ENCODE measurements at regions not wholly inside any gene's neighbourhood (a gene's known extent, or its start where the extent isn't known, plus 50 kb on each side); places are given as distances from the start of the nearest gene placed in this dataset.
"Not testable (repeated sequence)": the region's sequence is repeated elsewhere in the genome, so short reads cannot be mapped to it uniquely, and the experiment has no call there.

DNA sequence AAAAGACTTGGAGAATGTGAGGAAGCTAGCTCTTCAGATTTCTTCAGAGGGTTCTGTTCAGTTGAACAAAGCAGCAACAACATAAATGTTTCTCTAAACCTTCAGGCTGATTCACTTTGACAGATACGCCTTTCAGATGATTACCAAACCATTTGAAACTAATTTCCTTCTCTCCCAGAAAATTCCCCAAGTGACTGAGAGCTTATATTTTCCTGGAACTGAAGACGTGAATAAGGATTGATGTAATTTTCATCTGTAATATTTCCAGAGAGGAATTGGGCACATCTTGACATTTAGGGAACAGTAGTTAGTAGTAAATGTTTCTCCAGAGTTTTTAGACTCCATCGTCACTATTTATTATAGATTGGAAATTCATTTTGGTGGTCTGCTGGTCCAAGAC lies 108.6 kb upstream of the AADACL2 start:
- ChIA-PET POLR2A (no interaction called here), CTCF (no interaction called here)
- peaks cover 2% of the 10 kb centered on the region for H3K27me3 Mint-ChIP-seq
- no peak overlapping the region for H3K27ac Mint-ChIP-seq
- no peaks in the 10 kb centered on the region for H3K9me3 Mint-ChIP-seq
- no peaks in the 10 kb centered on the region for H3K36me3 Mint-ChIP-seq (ENCODE audit: low read depth)
- no peaks in the 10 kb centered on the region for H3K4me1 Mint-ChIP-seq
- no peak overlapping the region for H3K4me3 Mint-ChIP-seq
- no peak for DNase-seq

GRCh38 chr3:151620071-151620470 lies 113.7 kb upstream of the AADACL2 start:
- Mint-ChIP-seq H3K9me3 (no peaks in the 10 kb centered on the region), H3K27me3 (peaks cover 2% of the 10 kb centered on the region), H3K36me3 (ENCODE audit: low read depth) (no peaks in the 10 kb centered on the region), H3K4me1 (no peaks in the 10 kb centered on the region), H3K27ac (no peak overlapping the region), H3K4me3 (no peak overlapping the region)
- ChIA-PET CTCF (interaction anchor here (1.1 kb wide), 1 partner anchor 9 kb away, joined by 3 read pairs; no protein-coding TSS in a partner anchor), POLR2A (no interaction called here)
- no peak for DNase-seq

- Mint-ChIP-seq H3K27me3 (no peaks in the 10 kb centered on the region), H3K4me1 (no peaks in the 10 kb centered on the region), H3K9me3 (no peaks in the 10 kb centered on the region), H3K4me3 (no peak overlapping the region), H3K36me3 (ENCODE audit: low read depth) (no peaks in the 10 kb centered on the region), H3K27ac (no peak overlapping the region)
- ChIA-PET CTCF (interaction anchor here (0.7 kb wide), 1 partner anchor 411 kb away, joined by 3 read pairs; no protein-coding TSS in a partner anchor), POLR2A (no interaction called here)
- DNase-seq, result no peak
Measured at GRCh38 chr3:151615464-151615863, 118.3 kb upstream of the AADACL2 start.

DNA sequence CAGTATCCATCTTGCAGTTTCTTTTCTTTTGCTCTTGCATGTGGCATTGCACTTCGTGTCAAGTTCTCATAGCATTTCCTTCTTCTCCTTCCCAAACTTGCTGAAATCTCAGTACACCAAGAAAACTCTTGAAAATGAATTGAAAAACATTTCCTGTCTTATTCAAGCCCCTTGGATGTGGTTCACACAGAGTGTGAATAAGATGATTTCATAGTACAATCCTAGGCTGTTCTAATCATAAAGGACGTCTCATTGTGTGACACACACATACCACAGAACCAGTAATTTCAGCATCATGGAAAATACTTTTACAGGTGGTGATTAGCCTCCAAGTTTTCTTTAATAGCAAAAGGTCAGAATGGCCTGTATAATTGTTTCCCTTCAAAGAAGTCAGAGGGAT lies 121.6 kb upstream of the AADACL2 start:
- POLR2A ChIA-PET, result no interaction called here
- H3K27ac Mint-ChIP-seq, result no peak overlapping the region
- no peaks in the 10 kb centered on the region for H3K27me3 Mint-ChIP-seq
- no peaks in the 10 kb centered on the region for H3K4me1 Mint-ChIP-seq
- DNase-seq, result no peak
- H3K4me3 Mint-ChIP-seq, result no peak overlapping the region
- CTCF ChIA-PET, result no interaction called here
- no peaks in the 10 kb centered on the region for H3K9me3 Mint-ChIP-seq
- H3K36me3 Mint-ChIP-seq (ENCODE audit: low read depth), result no peaks in the 10 kb centered on the region

DNA sequence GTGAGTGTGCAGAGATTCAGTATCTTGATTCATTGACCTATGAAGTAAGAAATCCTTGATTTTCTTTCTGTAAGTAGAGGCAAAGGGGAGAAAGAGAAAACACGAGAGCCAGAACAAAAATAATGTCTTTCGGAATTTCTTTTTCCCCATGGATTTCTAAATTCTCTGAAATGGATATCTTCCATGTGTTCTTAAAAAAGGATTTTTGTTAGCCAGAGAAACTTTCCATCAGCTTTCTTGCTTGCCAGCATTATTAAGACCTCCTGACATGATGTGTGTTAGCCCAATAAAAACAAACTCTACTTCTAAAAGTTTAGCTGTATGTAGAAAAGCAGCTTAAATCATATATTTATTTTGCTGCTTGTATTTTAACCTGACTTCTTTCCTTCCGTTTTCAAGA lies 122.3 kb upstream of the AADACL2 start:
- no peak overlapping the region for H3K4me3 Mint-ChIP-seq

DNA sequence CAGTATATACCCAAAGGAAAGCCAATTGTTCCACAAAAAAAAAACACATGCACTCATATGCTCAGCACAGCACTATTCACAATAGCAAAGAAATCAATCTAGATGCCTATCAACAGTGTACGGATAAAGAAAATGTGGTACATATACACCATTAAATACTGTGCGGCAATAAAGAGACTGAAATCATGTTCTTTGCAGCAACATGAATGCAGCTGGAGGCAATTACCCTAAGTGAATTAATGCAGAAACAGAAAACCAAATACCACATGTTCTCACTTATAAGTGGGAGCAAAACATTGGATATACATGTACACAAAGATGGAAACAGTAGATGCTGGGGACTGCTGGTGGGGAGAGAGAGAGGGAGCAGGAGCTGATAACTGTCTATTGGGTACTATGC lies 124.2 kb upstream of the AADACL2 start:
- POLR2A ChIA-PET, result no interaction called here
- H3K4me3 Mint-ChIP-seq, result no peak overlapping the region
- H3K9me3 Mint-ChIP-seq, result no peaks in the 10 kb centered on the region
- no peak for DNase-seq
- H3K36me3 Mint-ChIP-seq (ENCODE audit: low read depth), result no peaks in the 10 kb centered on the region
- H3K27ac Mint-ChIP-seq, result no peak overlapping the region
- no peaks in the 10 kb centered on the region for H3K4me1 Mint-ChIP-seq
- CTCF ChIA-PET, result no interaction called here
- H3K27me3 Mint-ChIP-seq, result no peaks in the 10 kb centered on the region

More for the DNA sequence above, 122.3 kb upstream of the AADACL2 start:
- H3K27ac Mint-ChIP-seq, result no peak overlapping the region
- DNase-seq, result no peak
- no peaks in the 10 kb centered on the region for H3K36me3 Mint-ChIP-seq (ENCODE audit: low read depth)
- H3K27me3 Mint-ChIP-seq, result no peaks in the 10 kb centered on the region
- no peaks in the 10 kb centered on the region for H3K4me1 Mint-ChIP-seq
- CTCF ChIA-PET, result no interaction called here
- no peaks in the 10 kb centered on the region for H3K9me3 Mint-ChIP-seq
- POLR2A ChIA-PET, result no interaction called here

DNA sequence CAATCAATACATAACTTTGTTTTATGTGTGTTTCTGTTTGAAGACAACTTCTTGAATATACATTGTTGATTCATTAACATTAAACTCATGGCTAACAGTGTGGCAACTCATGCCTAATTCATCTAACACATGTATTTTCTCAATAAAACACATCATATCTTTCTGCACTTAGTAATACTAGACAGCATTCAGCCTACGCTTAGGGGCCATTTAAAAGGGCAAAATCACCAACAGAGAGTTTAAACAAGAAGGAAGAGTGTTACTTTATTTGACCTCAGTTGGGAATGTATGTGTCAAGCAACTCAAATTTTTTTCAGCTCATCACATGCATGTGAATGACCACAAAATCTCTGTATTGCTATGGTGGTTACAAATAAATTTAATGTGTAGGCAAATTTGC lies 128.8 kb upstream of the AADACL2 start:
- ChIA-PET CTCF (no interaction called here), POLR2A (no interaction called here)
- H3K27ac Mint-ChIP-seq, result no peak overlapping the region
- H3K4me1 Mint-ChIP-seq, result no peaks in the 10 kb centered on the region
- no peak overlapping the region for H3K4me3 Mint-ChIP-seq
- H3K27me3 Mint-ChIP-seq, result peaks cover 3% of the 10 kb centered on the region
- no peaks in the 10 kb centered on the region for H3K36me3 Mint-ChIP-seq (ENCODE audit: low read depth)
- H3K9me3 Mint-ChIP-seq, result no peaks in the 10 kb centered on the region
- DNase-seq, result no peak

DNA sequence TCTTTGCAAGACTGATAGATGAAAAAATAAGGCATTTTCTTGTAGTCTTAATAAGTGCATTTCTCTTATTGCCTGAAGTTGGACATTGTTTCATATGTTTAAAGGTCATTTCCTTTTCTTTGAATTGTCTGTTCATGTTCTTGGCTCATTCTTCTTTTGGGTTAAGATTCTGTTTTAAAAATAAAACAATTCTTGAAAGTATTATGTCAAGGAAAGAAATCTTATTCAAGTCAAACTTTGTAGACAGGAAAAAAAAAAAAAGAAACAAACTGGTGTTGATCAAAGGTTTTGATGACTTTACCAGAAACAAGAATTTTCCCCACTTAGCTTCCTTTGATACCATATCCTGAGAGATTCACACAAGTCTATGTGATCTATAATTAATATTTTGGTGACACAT lies 132.9 kb upstream of the AADACL2 start:
- Mint-ChIP-seq H3K4me3 (no peak overlapping the region), H3K4me1 (no peaks in the 10 kb centered on the region), H3K36me3 (ENCODE audit: low read depth) (no peaks in the 10 kb centered on the region), H3K27ac (no peak overlapping the region), H3K9me3 (no peaks in the 10 kb centered on the region), H3K27me3 (peaks cover 4% of the 10 kb centered on the region)
- CTCF ChIA-PET, result no interaction called here
- POLR2A ChIA-PET, result no interaction called here
- no peak for DNase-seq

DNA sequence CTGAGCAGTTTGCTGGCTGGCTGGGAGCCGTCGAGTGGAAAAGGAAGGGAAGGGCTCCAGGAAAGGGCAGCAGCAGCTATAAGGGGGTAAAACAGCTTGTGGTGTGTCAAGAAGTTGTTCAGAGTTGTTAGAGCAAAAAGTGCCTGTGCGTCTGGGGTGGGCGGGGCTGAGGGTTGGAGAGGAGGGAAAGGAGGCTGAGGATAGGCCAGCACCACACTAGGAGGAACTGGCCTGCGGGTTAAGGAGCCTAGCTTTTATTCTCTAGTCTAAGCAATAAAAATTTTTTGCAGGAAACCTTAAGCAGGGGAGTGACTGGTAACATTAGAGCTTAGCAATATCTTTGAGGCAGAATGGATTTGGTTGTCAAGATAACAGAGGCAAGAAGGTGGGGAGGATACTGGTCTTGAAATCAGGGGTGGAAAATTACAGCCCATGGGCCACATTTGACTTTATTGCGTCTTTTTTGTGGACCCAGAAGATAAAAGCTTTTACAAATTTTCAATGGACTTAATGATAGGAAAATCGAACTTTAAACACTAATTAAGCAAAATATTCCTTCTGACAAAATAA lies 134.5 kb upstream of the AADACL2 start:
- H3K27ac Mint-ChIP-seq, result no peak overlapping the region
- CTCF ChIA-PET, result no interaction called here

GRCh38 chr3:151596940-151597339 lies 136.1 kb upstream of the IGSF10 start:
- H3K27ac Mint-ChIP-seq, result no peak overlapping the region
- H3K4me1 Mint-ChIP-seq, result no peaks in the 10 kb centered on the region
- H3K27me3 Mint-ChIP-seq, result peaks cover 2% of the 10 kb centered on the region
- CTCF ChIA-PET, result no interaction called here
- H3K4me3 Mint-ChIP-seq, result no peak overlapping the region
- no peaks in the 10 kb centered on the region for H3K9me3 Mint-ChIP-seq
- DNase-seq, result no peak
- POLR2A ChIA-PET, result no interaction called here
- no peaks in the 10 kb centered on the region for H3K36me3 Mint-ChIP-seq (ENCODE audit: low read depth)

More for the DNA sequence above, 134.5 kb upstream of the AADACL2 start:
- H3K27me3 Mint-ChIP-seq, result peaks cover 4% of the 10 kb centered on the region
- POLR2A ChIA-PET, result no interaction called here
- no peaks in the 10 kb centered on the region for H3K4me1 Mint-ChIP-seq
- no peaks in the 10 kb centered on the region for H3K36me3 Mint-ChIP-seq (ENCODE audit: low read depth)
- DNase-seq, result no peak
- H3K4me3 Mint-ChIP-seq, result no peak overlapping the region
- H3K9me3 Mint-ChIP-seq, result no peaks in the 10 kb centered on the region

DNA sequence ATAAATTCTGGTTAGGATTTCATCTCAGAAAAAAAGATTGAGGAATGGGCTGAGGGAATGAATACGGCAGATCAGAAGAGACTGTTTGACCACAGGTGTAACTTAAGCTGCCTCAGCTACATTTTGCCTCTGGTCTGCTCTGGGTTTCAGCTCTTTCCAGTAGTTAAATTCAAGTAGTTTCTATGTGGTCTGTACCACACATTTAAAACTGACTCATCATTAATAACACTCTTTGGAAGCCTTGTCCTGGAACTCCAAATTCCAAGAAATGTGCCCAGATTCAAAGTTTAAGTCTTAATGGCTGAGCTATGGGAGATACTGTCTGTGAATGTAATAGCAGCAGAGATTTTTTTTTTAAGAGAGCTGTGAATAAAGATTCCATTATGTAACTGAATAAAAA lies 133.1 kb upstream of the IGSF10 start:
- no peaks in the 10 kb centered on the region for H3K36me3 Mint-ChIP-seq (ENCODE audit: low read depth)
- no peak overlapping the region for H3K4me3 Mint-ChIP-seq
- H3K27ac Mint-ChIP-seq, result no peak overlapping the region
- no peaks in the 10 kb centered on the region for H3K9me3 Mint-ChIP-seq
- H3K4me1 Mint-ChIP-seq, result no peaks in the 10 kb centered on the region
- no peak for DNase-seq
- POLR2A ChIA-PET, result no interaction called here
- CTCF ChIA-PET, result interaction anchor here (0.7 kb wide), 1 partner anchor 165 kb away, joined by 3 read pairs; no protein-coding TSS in a partner anchor
- H3K27me3 Mint-ChIP-seq, result peaks cover 3% of the 10 kb centered on the region

GRCh38 chr3:151592287-151592686 lies 131.4 kb upstream of the IGSF10 start:
- H3K4me1 Mint-ChIP-seq, result no peaks in the 10 kb centered on the region
- H3K27me3 Mint-ChIP-seq, result peaks cover 2% of the 10 kb centered on the region
- H3K9me3 Mint-ChIP-seq, result no peaks in the 10 kb centered on the region
- H3K27ac Mint-ChIP-seq, result no peak overlapping the region
- DNase-seq, result no peak
- no peak overlapping the region for H3K4me3 Mint-ChIP-seq
- CTCF ChIA-PET, result no interaction called here
- POLR2A ChIA-PET, result no interaction called here
- no peaks in the 10 kb centered on the region for H3K36me3 Mint-ChIP-seq (ENCODE audit: low read depth)

DNA sequence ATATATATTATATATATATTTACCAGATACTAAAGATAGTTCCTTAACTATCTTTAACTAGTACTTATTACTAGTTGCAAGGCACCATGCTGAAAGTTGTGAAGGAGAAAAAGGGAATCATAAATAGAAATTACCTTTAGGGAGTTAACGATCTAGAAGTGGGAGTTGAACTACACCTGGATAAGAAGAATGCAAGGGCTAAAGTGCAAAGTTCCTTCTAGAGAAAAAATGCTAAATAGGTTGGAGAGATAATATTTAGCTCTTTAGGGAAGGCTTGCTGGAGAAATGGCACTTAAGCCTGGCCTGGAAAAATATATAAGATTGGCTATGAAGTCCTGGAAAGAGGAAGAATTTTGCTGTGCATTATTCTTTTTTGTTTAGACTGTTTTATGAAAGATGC lies 130.6 kb upstream of the IGSF10 start:
- CTCF ChIA-PET, result no interaction called here
- H3K4me3 Mint-ChIP-seq, result no peak overlapping the region
- H3K4me1 Mint-ChIP-seq, result no peaks in the 10 kb centered on the region
- peaks cover 4% of the 10 kb centered on the region for H3K27me3 Mint-ChIP-seq
- DNase-seq, result no peak
- no peak overlapping the region for H3K27ac Mint-ChIP-seq
- no peaks in the 10 kb centered on the region for H3K9me3 Mint-ChIP-seq
- POLR2A ChIA-PET, result no interaction called here
- no peaks in the 10 kb centered on the region for H3K36me3 Mint-ChIP-seq (ENCODE audit: low read depth)

DNA sequence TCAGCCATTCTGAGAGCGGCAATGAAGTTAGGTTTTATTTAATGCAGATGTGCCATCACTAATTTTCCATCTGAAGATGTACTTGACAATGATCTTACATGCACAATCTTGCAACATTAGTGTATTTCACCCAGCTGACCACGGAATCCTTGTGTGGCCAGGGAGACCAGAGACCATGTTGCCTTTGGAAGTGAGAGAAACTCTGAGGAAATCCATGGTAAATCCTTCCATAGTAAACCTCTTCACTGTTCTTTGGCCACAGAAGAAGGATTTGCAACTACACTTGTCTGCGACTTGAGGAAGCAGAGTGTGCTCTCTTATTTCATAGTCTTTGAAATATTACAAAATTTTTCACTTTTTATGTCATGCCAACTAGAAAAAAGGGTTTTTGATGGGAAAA lies 128.4 kb upstream of the IGSF10 start:
- no peak overlapping the region for H3K4me3 Mint-ChIP-seq
- H3K9me3 Mint-ChIP-seq, result no peaks in the 10 kb centered on the region
- peaks cover 4% of the 10 kb centered on the region for H3K27me3 Mint-ChIP-seq
- H3K4me1 Mint-ChIP-seq, result no peaks in the 10 kb centered on the region
- ChIA-PET POLR2A (no interaction called here), CTCF (no interaction called here)
- H3K27ac Mint-ChIP-seq, result no peak overlapping the region
- H3K36me3 Mint-ChIP-seq (ENCODE audit: low read depth), result no peaks in the 10 kb centered on the region
- no peak for DNase-seq

GRCh38 chr3:151587659-151588058 lies 126.8 kb upstream of the IGSF10 start:
- H3K4me3 Mint-ChIP-seq; H3K27ac Mint-ChIP-seq; DNase-seq; H3K4me1 Mint-ChIP-seq; CTCF ChIA-PET; H3K27me3 Mint-ChIP-seq; H3K36me3 Mint-ChIP-seq (ENCODE audit: low read depth); H3K9me3 Mint-ChIP-seq; POLR2A ChIA-PET: not testable (repeated sequence)
